BE2C (cell line): ENCODE measurements at regions not wholly inside any gene's neighbourhood (a gene's known extent, or its start where the extent isn't known, plus 50 kb on each side); places are given as distances from the start of the nearest gene placed in this dataset.

Experiments used
- DNase-seq: peaks from one replicate; pipeline ENCODE4 v3.0.0-alpha.2; 2020
- H3K27me3 ChIP-seq: fragments of 250-450 bp; sonication (Bioruptor Pico); 2 replicates; pipeline ENCODE4 v1.5.1; 2020; ENCODE audit warnings: mild to moderate bottlenecking
- H3K36me3 ChIP-seq: fragments of 250-450 bp; sonication (Bioruptor Pico); 2 replicates; pipeline ENCODE4 v1.5.1; 2020; ENCODE audit warnings: mild to moderate bottlenecking
- H3K4me1 ChIP-seq: fragments of 250-450 bp; sonication (Bioruptor Pico); 2 replicates; pipeline ENCODE4 v1.5.1; 2020
- H3K4me3 ChIP-seq: 2 replicates; pipeline ENCODE4 v1.5.1; 2011; ENCODE audit warnings: low read depth, low read length
- H3K9me3 ChIP-seq: fragments of 250-450 bp; sonication (Bioruptor Pico); 2 replicates; pipeline ENCODE4 v1.5.1; 2020
- CTCF ChIP-seq: IDR thresholded peaks from 2 replicates; pipeline ENCODE4 v1.5.1; 2012; ENCODE audit warnings: mild to moderate bottlenecking, low read depth, low read length

GRCh38 chr4:19924761-19925160 lies 326.9 kb upstream of the SLIT2 start:
- no peaks in the 10 kb centered on the region for H3K9me3 ChIP-seq
- H3K36me3 ChIP-seq: no peaks in the 10 kb centered on the region
- DNase-seq: no peak
- H3K4me1 ChIP-seq: no peaks in the 10 kb centered on the region
- H3K27me3 ChIP-seq: no peaks in the 10 kb centered on the region
- no peak for TF ChIP-seq CTCF
- no peak overlapping the region for H3K4me3 ChIP-seq

GRCh38 chr4:19915276-19915675 lies 336.4 kb upstream of the SLIT2 start:
- no peak overlapping the region for H3K4me3 ChIP-seq
- no peaks in the 10 kb centered on the region for H3K27me3 ChIP-seq
- no peak for TF ChIP-seq CTCF
- DNase-seq: no peak
- H3K9me3 ChIP-seq: no peaks in the 10 kb centered on the region
- H3K36me3 ChIP-seq: no peaks in the 10 kb centered on the region
- no peaks in the 10 kb centered on the region for H3K4me1 ChIP-seq

- H3K9me3 ChIP-seq: no peaks in the 10 kb centered on the region
- H3K4me3 ChIP-seq: no peak overlapping the region
- H3K27me3 ChIP-seq: no peaks in the 10 kb centered on the region
- DNase-seq: no peak
- H3K4me1 ChIP-seq: no peaks in the 10 kb centered on the region
- H3K36me3 ChIP-seq: no peaks in the 10 kb centered on the region
- TF ChIP-seq CTCF: no peak
Observed at GRCh38 chr4:19913650-19914049, 338.1 kb upstream of the SLIT2 start.

- H3K4me3 ChIP-seq: no peak overlapping the region
- no peaks in the 10 kb centered on the region for H3K9me3 ChIP-seq
- DNase-seq: no peak
- TF ChIP-seq CTCF: no peak
- no peaks in the 10 kb centered on the region for H3K4me1 ChIP-seq
- no peaks in the 10 kb centered on the region for H3K36me3 ChIP-seq
- no peaks in the 10 kb centered on the region for H3K27me3 ChIP-seq
Observed at GRCh38 chr4:19910861-19911525, 340.7 kb upstream of the SLIT2 start.

GRCh38 chr4:19905024-19905423 lies 346.7 kb upstream of the SLIT2 start:
- no peak for TF ChIP-seq CTCF
- H3K27me3 ChIP-seq: no peaks in the 10 kb centered on the region
- no peaks in the 10 kb centered on the region for H3K9me3 ChIP-seq
- no peak for DNase-seq
- H3K4me3 ChIP-seq: no peak overlapping the region
- no peaks in the 10 kb centered on the region for H3K36me3 ChIP-seq
- H3K4me1 ChIP-seq: no peaks in the 10 kb centered on the region

- DNase-seq: no peak
- TF ChIP-seq CTCF: no peak
- no peak overlapping the region for H3K4me3 ChIP-seq
- no peaks in the 10 kb centered on the region for H3K9me3 ChIP-seq
- no peaks in the 10 kb centered on the region for H3K36me3 ChIP-seq
- H3K27me3 ChIP-seq: no peaks in the 10 kb centered on the region
- H3K4me1 ChIP-seq: no peaks in the 10 kb centered on the region
Observed at GRCh38 chr4:19888587-19888986, 363.1 kb upstream of the SLIT2 start.
